Activated T-helper 2 cell treated with anti-CD3 and anti-CD28 coated beads, Interferon-gamma antibody, Interleukin-2, Interleukin-4, amounts not matched to agents 10 μg/mL and 5 μg/mL and 100 μg/mL, durations not matched to agents 14 hours and 24 hours and 36 hours (primary cell): ENCODE measurements at regions not wholly inside any gene's neighbourhood (a gene's known extent, or its start where the extent isn't known, plus 50 kb on each side); places are given as distances from the start of the nearest gene placed in this dataset.

ENCODE experiments used
- DNase-seq: peaks from one replicate; pipeline ENCODE4 v3.0.0; 2021; ENCODE audit warnings: low spot score
- H3K27ac Mint-ChIP-seq: one replicate; pipeline ENCODE4 v1.8.0; 2021; ENCODE audit warnings: mixed read lengths
- H3K27me3 Mint-ChIP-seq: one replicate; pipeline ENCODE4 v1.8.0; 2021; ENCODE audit warnings: low read depth, mixed read lengths
- H3K36me3 Mint-ChIP-seq: one replicate; pipeline ENCODE4 v1.8.0; 2021; ENCODE audit warnings: low read depth, mixed read lengths
- H3K4me1 Mint-ChIP-seq: one replicate; pipeline ENCODE4 v1.8.0; 2021; ENCODE audit warnings: low read depth, mixed read lengths
- H3K4me3 Mint-ChIP-seq: one replicate; pipeline ENCODE4 v1.8.0; 2021; ENCODE audit warnings: low read depth, mild to moderate bottlenecking, moderate library complexity, mixed read lengths
- H3K9me3 Mint-ChIP-seq: one replicate; pipeline ENCODE4 v1.8.0; 2021; ENCODE audit warnings: mixed read lengths
- intact Hi-C: fragments of 100-400 bp; cut with micrococcal nuclease; formaldehyde crosslinking; loops from one replicate; pipeline ENCODE4 v1.15.1; 2023

DNA sequence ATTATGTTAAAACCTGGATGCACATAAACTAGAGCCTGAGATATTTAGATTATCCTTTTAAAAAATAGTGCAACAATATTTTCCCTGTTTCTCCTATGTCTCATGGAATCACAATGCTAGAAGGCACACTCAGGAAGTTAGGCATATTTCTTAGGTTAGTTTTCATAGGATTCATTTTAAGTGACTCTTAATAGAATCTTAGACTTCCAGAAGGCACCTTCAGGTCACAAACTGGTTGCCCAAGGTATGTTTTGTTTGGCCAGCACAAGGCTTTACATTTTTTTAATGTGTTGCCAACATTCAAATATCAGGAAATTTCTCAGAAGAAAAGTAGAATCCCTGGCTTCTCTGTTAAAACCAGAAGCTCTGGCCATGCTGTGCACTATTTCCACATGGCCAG, 129.3 kb downstream of the LNPK start:
- Mint-ChIP-seq H3K27ac (no peak overlapping the region), H3K36me3 (no peaks in the 10 kb centered on the region), H3K27me3 (peaks cover 7% of the 10 kb centered on the region), H3K4me3 (no peak overlapping the region), H3K9me3 (no peaks in the 10 kb centered on the region), H3K4me1 (no peaks in the 10 kb centered on the region)
- no peak for DNase-seq
- intact Hi-C loops = no loop called here

DNA sequence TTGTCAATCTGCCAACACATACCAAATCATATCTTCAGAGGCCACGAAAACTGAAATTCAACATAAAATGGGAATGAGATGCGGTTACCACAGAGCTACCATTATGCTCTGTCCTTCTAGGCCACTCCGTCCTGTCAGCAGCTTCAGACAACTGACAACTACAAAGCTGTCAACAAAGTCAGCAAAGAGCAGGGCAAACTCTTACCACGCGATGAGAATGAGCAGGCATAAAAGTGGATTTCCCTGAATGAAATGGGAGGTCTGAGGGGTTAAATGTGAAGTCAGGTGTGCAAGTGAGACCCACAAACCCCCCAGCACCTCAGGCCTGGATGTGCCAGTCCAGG, 130.1 kb downstream of the LNPK start:
- intact Hi-C loops = no loop called here
- no peak overlapping the region for H3K27ac Mint-ChIP-seq
- no peaks in the 10 kb centered on the region for H3K9me3 Mint-ChIP-seq
- no peaks in the 10 kb centered on the region for H3K36me3 Mint-ChIP-seq
- no peaks in the 10 kb centered on the region for H3K4me1 Mint-ChIP-seq
- H3K4me3 Mint-ChIP-seq = no peak overlapping the region
- no peak for DNase-seq
- H3K27me3 Mint-ChIP-seq = peaks cover 7% of the 10 kb centered on the region

DNA sequence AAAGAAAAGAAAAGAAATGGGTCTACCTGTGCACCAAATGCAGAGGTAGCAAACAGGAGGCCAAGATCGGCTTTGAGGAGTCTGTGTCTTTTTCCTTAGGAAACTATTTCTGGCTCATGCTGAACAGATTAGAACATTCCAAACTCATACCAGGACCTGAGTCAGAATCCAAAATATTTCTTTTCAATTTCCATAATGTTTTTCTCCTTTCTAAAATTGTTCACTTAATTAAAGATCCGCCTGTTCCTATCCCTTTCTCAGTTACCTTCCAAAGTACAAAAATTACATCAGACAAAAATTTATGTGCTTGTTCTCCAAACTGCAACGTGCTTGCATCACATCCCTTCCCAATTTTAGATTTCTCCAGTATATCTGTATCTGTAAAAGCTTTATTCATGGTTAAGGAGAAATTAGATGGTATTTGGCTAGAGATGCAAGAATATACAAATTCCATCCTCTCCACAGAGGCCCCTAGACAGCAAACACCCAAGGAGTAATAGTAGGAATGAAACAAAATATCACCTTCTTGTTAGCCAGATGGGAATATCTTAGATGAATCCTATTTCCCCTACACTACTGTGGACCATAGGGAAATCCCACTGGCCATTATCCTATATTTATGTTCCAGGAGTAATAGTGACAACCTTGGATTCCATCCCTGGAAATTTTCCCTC, 130.6 kb downstream of the LNPK start:
- DNase-seq = no peak
- H3K4me3 Mint-ChIP-seq = no peak overlapping the region
- no peaks in the 10 kb centered on the region for H3K4me1 Mint-ChIP-seq
- intact Hi-C loops = no loop called here
- no peaks in the 10 kb centered on the region for H3K9me3 Mint-ChIP-seq
- H3K27me3 Mint-ChIP-seq = peaks cover 7% of the 10 kb centered on the region
- no peaks in the 10 kb centered on the region for H3K36me3 Mint-ChIP-seq
- no peak overlapping the region for H3K27ac Mint-ChIP-seq

DNA sequence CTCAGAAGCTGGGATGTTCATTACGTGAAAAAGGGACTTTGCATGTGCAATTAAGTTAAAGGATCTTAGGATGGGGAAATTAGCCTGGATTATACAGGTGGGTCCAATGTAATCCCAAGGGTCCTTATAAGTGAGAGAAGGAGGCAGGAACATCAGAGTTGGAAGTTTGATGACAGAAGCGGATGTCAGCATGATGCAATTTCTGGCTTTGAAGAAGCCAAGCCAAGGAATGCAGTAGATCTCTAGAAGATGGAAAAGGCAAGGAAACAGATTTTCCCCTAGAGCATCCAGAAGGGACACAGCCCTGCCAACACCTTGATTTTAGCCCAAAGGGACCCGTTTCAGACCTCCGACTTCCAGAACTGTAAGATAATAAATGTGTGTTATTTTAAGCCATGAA, 136.4 kb downstream of the LNPK start:
- no peak overlapping the region for H3K4me3 Mint-ChIP-seq
- peaks cover 4% of the 10 kb centered on the region for H3K27me3 Mint-ChIP-seq
- no peak for DNase-seq
- H3K36me3 Mint-ChIP-seq = no peaks in the 10 kb centered on the region
- H3K9me3 Mint-ChIP-seq = no peaks in the 10 kb centered on the region
- intact Hi-C loops = no loop called here
- H3K4me1 Mint-ChIP-seq = no peaks in the 10 kb centered on the region
- no peak overlapping the region for H3K27ac Mint-ChIP-seq

DNA sequence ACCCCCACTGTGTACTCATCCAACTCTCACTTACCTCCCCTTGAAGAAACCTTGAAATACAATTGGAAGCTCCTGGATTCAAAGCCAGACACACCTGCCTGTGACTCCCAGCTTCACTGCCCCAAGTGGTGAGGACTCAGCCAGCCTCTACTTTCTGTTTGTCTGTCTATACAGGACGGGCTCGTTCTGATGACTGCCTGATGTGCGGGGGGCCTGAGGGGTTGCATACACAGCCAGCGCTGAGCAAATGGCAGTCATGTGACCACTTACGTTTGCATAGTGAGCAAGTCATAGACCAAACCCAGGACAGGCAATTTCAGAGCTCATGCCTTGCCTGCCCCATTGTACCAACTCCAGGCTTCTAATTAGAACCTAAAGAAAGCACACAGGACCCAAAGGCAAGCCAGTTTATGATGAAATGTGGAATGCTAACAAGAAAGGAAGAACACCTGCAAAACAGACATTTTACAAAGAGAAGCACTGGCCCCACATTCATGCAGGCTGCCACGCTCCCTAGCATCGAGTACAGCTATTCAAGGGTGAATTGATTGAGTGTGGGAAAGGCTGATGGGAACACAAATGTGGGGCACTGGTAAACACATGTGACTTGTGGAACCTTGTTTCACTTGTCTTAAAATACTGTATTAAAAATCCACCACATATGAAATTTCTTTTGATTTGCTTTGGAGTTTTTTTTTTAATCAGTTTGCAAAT, 137.8 kb downstream of the LNPK start:
- peaks cover 4% of the 10 kb centered on the region for H3K27me3 Mint-ChIP-seq
- H3K27ac Mint-ChIP-seq = no peak overlapping the region
- no peaks in the 10 kb centered on the region for H3K4me1 Mint-ChIP-seq
- DNase-seq = no peak
- intact Hi-C loops = no loop called here
- H3K4me3 Mint-ChIP-seq = no peak overlapping the region
- no peaks in the 10 kb centered on the region for H3K9me3 Mint-ChIP-seq
- H3K36me3 Mint-ChIP-seq = no peaks in the 10 kb centered on the region

DNA sequence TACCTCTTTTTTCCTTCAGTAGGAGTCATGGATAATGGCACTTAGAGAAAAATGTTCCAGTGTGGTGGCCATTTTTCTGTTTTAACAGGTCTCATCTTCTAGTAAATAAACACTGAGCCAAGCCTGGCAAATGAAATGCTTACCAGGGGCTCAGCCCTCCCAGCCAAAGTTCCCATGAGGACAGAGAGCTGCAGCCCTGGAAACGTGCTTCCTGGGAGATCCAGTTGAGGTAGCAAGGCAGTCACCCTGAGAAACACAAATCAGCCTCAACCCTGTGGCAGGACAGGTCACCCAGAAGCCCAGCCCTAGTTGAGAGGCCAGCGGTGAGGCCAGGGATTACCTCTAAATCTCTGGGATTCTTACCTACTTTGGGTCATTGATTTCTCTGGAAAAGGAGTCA, 140.1 kb downstream of the LNPK start:
- H3K36me3 Mint-ChIP-seq = no peaks in the 10 kb centered on the region
- H3K4me1 Mint-ChIP-seq = no peaks in the 10 kb centered on the region
- peaks cover 4% of the 10 kb centered on the region for H3K27me3 Mint-ChIP-seq
- H3K9me3 Mint-ChIP-seq = no peaks in the 10 kb centered on the region
- no peak overlapping the region for H3K27ac Mint-ChIP-seq
- H3K4me3 Mint-ChIP-seq = no peak overlapping the region
- DNase-seq = no peak
- intact Hi-C loops = no loop called here

DNA sequence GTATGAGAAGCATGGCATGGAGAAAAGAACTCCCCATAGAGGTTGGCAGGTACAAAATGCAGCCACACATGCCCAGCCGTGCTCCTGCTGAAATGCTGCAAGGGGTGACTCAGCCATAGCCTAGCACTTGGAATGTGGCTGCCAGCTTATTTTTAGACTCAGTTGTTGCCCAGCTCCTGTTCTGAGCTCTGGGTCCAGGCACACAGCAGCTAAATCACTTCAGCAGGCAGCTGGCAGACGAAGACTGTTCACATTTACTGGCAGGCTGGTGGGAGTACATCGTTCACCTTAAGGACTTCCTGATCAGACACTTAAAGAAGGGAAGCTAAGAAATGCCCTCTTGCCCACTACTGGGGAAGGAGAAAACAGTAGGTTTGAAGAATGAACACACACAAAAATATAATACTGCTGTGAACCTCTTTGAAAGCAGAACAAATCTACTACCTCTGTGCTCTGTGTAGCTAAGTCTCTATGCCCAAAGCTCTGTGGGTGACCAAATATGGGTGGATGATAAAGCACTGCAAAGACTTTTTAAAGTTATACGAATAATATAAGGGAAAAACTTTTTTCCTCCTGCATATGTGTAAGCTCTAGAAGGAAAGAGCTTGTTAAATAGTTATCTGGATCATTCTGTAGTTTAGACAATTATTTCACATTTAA, 146.1 kb downstream of the LNPK start:
- Mint-ChIP-seq H3K4me3 (no peak overlapping the region), H3K4me1 (no peaks in the 10 kb centered on the region), H3K27me3 (peaks cover 2% of the 10 kb centered on the region), H3K9me3 (no peaks in the 10 kb centered on the region), H3K36me3 (no peaks in the 10 kb centered on the region), H3K27ac (no peak overlapping the region)
- intact Hi-C loops = no loop called here
- no peak for DNase-seq

DNA sequence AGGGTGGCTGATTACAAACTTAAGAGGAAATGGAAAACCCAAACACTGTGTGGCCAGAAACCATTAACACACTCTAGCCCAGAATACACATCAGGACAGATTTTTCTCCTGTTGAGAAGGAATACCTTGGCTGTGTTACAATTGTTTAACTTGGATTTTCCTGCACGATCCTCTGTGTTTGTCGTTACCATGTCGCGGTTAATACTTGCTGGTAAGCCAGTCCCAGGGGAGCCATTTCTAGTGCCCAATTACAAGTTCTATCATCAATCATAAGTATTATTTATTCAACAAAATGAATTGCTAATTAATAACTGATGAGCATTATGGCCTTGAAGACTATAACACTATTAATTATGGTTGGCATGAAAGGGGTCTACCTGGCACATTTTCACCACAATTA, 146.8 kb downstream of the LNPK start:
- peaks cover 2% of the 10 kb centered on the region for H3K27me3 Mint-ChIP-seq
- DNase-seq = no peak
- H3K27ac Mint-ChIP-seq = no peak overlapping the region
- H3K4me1 Mint-ChIP-seq = no peaks in the 10 kb centered on the region
- intact Hi-C loops = no loop called here
- H3K36me3 Mint-ChIP-seq = no peaks in the 10 kb centered on the region
- no peaks in the 10 kb centered on the region for H3K9me3 Mint-ChIP-seq
- H3K4me3 Mint-ChIP-seq = no peak overlapping the region

DNA sequence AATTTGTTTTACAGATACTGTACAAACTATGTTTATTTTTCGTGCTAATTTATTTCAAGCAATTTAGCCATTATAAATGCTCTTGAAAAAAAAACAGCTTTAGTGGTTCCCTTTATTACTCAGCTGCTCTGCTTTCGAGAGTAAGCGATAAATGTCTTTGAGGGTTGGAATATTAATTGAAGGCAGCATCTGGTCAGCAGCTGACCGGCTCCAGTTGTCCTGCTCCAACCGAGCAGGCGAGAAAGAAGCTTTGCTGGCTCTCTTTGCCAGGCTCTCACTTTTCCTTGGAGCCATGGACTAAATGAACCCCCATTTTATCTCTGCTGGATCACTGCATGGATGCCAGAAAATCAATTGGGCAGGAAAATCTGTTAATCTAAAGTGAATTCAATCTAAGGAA, 147.4 kb downstream of the LNPK start:
- H3K9me3 Mint-ChIP-seq = no peaks in the 10 kb centered on the region
- H3K36me3 Mint-ChIP-seq = no peaks in the 10 kb centered on the region
- no peaks in the 10 kb centered on the region for H3K4me1 Mint-ChIP-seq
- no peak overlapping the region for H3K4me3 Mint-ChIP-seq
- intact Hi-C loops = no loop called here
- DNase-seq = no peak
- no peak overlapping the region for H3K27ac Mint-ChIP-seq
- H3K27me3 Mint-ChIP-seq = peaks cover 2% of the 10 kb centered on the region

DNA sequence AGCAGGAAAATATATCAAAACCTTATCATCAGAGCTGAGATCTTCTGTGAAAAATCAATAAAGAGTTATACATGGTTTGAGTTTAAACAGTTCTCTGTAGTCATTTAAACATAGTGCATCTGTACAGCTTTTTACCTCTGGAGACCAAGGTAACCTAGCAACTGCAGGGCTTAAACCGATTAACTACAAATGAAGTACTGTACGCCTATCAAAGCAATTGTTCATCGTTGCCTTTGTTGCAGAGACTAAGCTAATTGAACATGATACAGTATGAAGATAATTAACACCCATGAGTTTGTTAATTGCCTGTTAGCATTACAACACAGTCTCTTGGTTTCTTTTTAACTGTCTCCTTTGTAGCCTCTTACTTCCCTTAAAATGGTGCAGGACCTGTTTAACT, 147.9 kb downstream of the LNPK start:
- Mint-ChIP-seq H3K27me3 (peaks cover 2% of the 10 kb centered on the region), H3K4me1 (no peaks in the 10 kb centered on the region), H3K27ac (no peak overlapping the region), H3K9me3 (no peaks in the 10 kb centered on the region), H3K4me3 (no peak overlapping the region), H3K36me3 (no peaks in the 10 kb centered on the region)
- DNase-seq = no peak
- intact Hi-C loops = no loop called here

DNA sequence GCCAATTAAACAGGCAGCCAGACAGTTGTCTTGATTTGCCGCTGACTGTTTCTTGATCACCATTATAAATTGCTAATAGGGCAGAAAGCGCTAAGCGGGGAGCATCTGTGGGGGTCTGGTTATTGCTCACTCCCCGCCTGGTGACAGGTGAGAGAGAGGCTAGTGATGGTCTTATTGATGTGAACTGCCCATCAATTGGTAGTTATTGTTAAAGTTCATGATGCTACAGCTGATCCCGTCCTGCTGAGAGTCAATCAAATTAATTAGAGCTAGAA, 148.5 kb downstream of the LNPK start:
- no peak overlapping the region for H3K4me3 Mint-ChIP-seq
- H3K9me3 Mint-ChIP-seq = no peaks in the 10 kb centered on the region
- H3K27me3 Mint-ChIP-seq = peaks cover 2% of the 10 kb centered on the region
- no peaks in the 10 kb centered on the region for H3K36me3 Mint-ChIP-seq
- no peak overlapping the region for H3K27ac Mint-ChIP-seq
- intact Hi-C loops = no loop called here
- H3K4me1 Mint-ChIP-seq = no peaks in the 10 kb centered on the region
- no peak for DNase-seq

DNA sequence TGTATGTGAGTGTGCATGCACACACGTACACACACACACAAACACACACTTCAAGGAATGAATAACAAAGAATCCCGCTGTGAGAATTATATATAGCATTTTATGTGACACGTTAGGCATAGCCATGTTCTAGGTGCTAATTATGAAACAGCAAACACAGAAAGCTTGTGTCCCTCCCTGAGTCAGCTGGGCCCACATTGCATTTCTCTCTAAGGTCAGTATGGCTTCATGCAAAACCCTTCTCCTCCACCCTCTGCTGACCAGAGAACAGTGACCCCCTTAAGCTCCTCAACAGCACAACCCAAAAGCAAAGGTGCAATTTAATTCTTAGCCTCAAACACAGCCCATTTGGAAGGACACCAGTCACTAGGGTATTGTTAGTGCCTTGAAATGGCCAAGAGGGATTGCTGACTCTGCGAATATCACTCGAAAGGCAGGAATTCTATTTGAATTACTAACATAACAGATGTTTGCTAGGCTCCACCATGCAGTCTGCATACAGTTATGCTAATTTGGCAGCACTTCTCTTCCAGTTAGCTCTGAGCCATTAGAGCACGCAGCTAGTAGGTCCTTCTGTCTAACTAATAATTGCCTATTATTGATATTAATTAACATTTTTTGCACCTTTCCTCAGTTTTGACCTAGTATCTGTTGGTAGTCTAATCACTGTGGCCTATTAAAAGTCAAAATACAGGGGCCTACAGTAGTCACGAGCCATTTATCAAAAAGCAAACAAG, 149.0 kb downstream of the LNPK start:
- Mint-ChIP-seq H3K4me1 (no peaks in the 10 kb centered on the region), H3K9me3 (no peaks in the 10 kb centered on the region)
- intact Hi-C loops = no loop called here

DNA sequence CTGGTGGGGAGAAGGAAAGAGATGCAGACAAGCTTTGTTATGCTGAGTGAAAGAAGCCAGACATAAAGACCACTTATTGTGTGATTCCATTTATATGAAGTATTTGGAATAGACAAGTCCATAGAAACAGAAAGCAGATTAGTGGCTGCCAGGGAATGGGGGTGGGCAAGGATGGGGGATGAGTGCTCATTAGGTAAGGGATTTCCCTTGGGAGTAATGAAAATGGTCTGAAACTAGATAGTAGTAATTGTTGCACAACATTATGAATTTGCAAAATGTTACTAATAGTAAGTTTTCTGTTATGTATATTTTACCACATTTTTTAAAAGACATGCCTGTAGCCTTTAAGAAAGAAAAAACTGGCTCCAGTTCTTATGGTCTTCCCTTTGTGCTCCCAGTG, 154.9 kb downstream of the LNPK start:
- peaks cover 4% of the 10 kb centered on the region for H3K27me3 Mint-ChIP-seq
- intact Hi-C loops = no loop called here
- H3K4me3 Mint-ChIP-seq = no peak overlapping the region
- no peaks in the 10 kb centered on the region for H3K9me3 Mint-ChIP-seq
- H3K36me3 Mint-ChIP-seq = no peaks in the 10 kb centered on the region
- no peaks in the 10 kb centered on the region for H3K4me1 Mint-ChIP-seq
- H3K27ac Mint-ChIP-seq = no peak overlapping the region
- DNase-seq = no peak

More for the DNA sequence above, 149.0 kb downstream of the LNPK start:
- Mint-ChIP-seq H3K27ac (no peak overlapping the region), H3K36me3 (no peaks in the 10 kb centered on the region), H3K27me3 (peaks cover 2% of the 10 kb centered on the region), H3K4me3 (no peak overlapping the region)
- no peak for DNase-seq
